Mesothelial cell of epicardium (in vitro differentiated cells): ENCODE measurements at regions not wholly inside any gene's neighbourhood (a gene's known extent, or its start where the extent isn't known, plus 50 kb on each side); places are given as distances from the start of the nearest gene placed in this dataset.

ENCODE experiments used
- DNase-seq, 2 experiments: peaks; one replicate each; pipeline ENCODE4 v3.0.0; 2021; ENCODE audit warnings: low spot score in 2 of 2; ENCODE audit not compliant: unreplicated experiment in 2 of 2
- H3K27ac Mint-ChIP-seq: 2 replicates; pipeline ENCODE4 v1.8.0; 2021; ENCODE audit warnings: mixed read lengths
- H3K27me3 Mint-ChIP-seq: 2 replicates; pipeline ENCODE4 v1.8.0; 2021; ENCODE audit warnings: low read depth, mixed read lengths
- H3K36me3 Mint-ChIP-seq: 2 replicates; pipeline ENCODE4 v1.8.0; 2021; ENCODE audit warnings: mixed read lengths
- H3K4me1 Mint-ChIP-seq: 2 replicates; pipeline ENCODE4 v1.8.0; 2021; ENCODE audit warnings: mixed read lengths
- H3K4me3 Mint-ChIP-seq: 2 replicates; pipeline ENCODE4 v1.8.0; 2021; ENCODE audit warnings: mild to moderate bottlenecking, moderate library complexity, mixed read lengths
- H3K9me3 Mint-ChIP-seq: 2 replicates; pipeline ENCODE4 v1.8.0; 2021; ENCODE audit warnings: mixed read lengths
- TF ChIP-seq, protein P1 (sequence below): fragments of 200-600 bp; sonication (generic); IDR thresholded peaks from one replicate; pipeline ENCODE4 v1.5.0; 2021; ENCODE audit warnings: antibody characterized with exemption; ENCODE audit not compliant: unreplicated experiment

GRCh38 chr5:24788829-24789514, 144.2 kb upstream of the CDH10 start:
- no peak for DNase-seq
- peaks cover 6% of the 10 kb centered on the region for H3K4me1 Mint-ChIP-seq
- H3K36me3 Mint-ChIP-seq = no peaks in the 10 kb centered on the region
- no peaks in the 10 kb centered on the region for H3K9me3 Mint-ChIP-seq
- no peaks in the 10 kb centered on the region for H3K27me3 Mint-ChIP-seq
- TF ChIP-seq, protein P1, sequence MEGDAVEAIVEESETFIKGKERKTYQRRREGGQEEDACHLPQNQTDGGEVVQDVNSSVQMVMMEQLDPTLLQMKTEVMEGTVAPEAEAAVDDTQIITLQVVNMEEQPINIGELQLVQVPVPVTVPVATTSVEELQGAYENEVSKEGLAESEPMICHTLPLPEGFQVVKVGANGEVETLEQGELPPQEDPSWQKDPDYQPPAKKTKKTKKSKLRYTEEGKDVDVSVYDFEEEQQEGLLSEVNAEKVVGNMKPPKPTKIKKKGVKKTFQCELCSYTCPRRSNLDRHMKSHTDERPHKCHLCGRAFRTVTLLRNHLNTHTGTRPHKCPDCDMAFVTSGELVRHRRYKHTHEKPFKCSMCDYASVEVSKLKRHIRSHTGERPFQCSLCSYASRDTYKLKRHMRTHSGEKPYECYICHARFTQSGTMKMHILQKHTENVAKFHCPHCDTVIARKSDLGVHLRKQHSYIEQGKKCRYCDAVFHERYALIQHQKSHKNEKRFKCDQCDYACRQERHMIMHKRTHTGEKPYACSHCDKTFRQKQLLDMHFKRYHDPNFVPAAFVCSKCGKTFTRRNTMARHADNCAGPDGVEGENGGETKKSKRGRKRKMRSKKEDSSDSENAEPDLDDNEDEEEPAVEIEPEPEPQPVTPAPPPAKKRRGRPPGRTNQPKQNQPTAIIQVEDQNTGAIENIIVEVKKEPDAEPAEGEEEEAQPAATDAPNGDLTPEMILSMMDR = no peak
- no peak overlapping the region for H3K27ac Mint-ChIP-seq
- no peak overlapping the region for H3K4me3 Mint-ChIP-seq

- H3K4me3 Mint-ChIP-seq = no peak overlapping the region
- no peaks in the 10 kb centered on the region for H3K36me3 Mint-ChIP-seq
- no peaks in the 10 kb centered on the region for H3K27me3 Mint-ChIP-seq
- TF ChIP-seq, protein P1 = no peak
- no peak for DNase-seq
- H3K4me1 Mint-ChIP-seq = peaks cover 6% of the 10 kb centered on the region
- H3K9me3 Mint-ChIP-seq = no peaks in the 10 kb centered on the region
- H3K27ac Mint-ChIP-seq = no peak overlapping the region
Observed at GRCh38 chr5:24786108-24786507, 141.3 kb upstream of the CDH10 start.

DNA sequence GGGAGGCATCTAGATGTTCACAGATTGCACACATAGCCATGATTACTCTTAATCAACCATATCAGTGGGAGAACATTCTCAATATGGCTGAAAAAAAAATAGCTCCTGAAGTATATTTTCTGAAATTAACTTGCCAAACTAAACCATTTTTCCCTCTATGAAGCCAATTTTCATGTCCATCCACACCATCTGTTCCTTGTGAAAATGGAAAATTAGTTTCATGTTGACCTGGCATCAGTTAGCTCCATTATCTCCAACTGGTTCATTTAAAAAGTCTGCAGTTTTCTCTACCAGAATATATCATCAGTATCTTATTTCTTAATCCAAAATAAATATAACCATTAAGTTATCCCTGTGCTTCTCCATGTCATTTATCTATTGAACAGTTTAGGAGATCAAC, 138.8 kb upstream of the CDH10 start:
- no peak overlapping the region for H3K27ac Mint-ChIP-seq
- no peak overlapping the region for H3K4me3 Mint-ChIP-seq
- TF ChIP-seq, protein P1 = no peak
- no peaks in the 10 kb centered on the region for H3K36me3 Mint-ChIP-seq
- DNase-seq = no peak
- H3K4me1 Mint-ChIP-seq = peaks cover under 1% of the 10 kb centered on the region
- H3K9me3 Mint-ChIP-seq = no peaks in the 10 kb centered on the region
- no peaks in the 10 kb centered on the region for H3K27me3 Mint-ChIP-seq

- DNase-seq = no peak
- Mint-ChIP-seq H3K4me3 (no peak overlapping the region), H3K27me3 (no peaks in the 10 kb centered on the region), H3K9me3 (peaks cover 5% of the 10 kb centered on the region), H3K27ac (no peak overlapping the region), H3K36me3 (no peaks in the 10 kb centered on the region), H3K4me1 (peaks cover 6% of the 10 kb centered on the region)
- TF ChIP-seq, protein P1 = no peak
Observed at GRCh38 chr5:24777392-24777791, 132.6 kb upstream of the CDH10 start.

- DNase-seq = no peak
- peaks cover 10% of the 10 kb centered on the region for H3K4me1 Mint-ChIP-seq
- no peaks in the 10 kb centered on the region for H3K27me3 Mint-ChIP-seq
- no peak overlapping the region for H3K4me3 Mint-ChIP-seq
- H3K9me3 Mint-ChIP-seq = peaks cover 9% of the 10 kb centered on the region
- H3K36me3 Mint-ChIP-seq = no peaks in the 10 kb centered on the region
- no peak overlapping the region for H3K27ac Mint-ChIP-seq
- TF ChIP-seq, protein P1 = no peak
Observed at GRCh38 chr5:24773261-24773660, 128.5 kb upstream of the CDH10 start.
